Endothelial cell of umbilical vein (primary cell): ENCODE measurements at regions not wholly inside any gene's neighbourhood (a gene's known extent, or its start where the extent isn't known, plus 50 kb on each side); places are given as distances from the start of the nearest gene placed in this dataset.

Experiments used
- CTCF ChIP-seq, 2 donors: IDR thresholded peaks; 1 replicate in 1 of 2; 2 replicates in 1 of 2; pipeline ENCODE4 v1.5.1; 2011; ENCODE audit warnings: low read length in 2 of 2, mild to moderate bottlenecking in 2 of 2, moderate library complexity in 2 of 2, control low read depth in 1 of 2, inconsistent platforms in 1 of 2, low read depth in 1 of 2; ENCODE audit not compliant: insufficient read depth in 1 of 2; ENCODE audit errors: extremely low read depth in 1 of 2
- EZH2 ChIP-seq: IDR thresholded peaks from 2 replicates; pipeline ENCODE4 v1.6.1; 2012; ENCODE audit warnings: borderline replicate concordance, low read depth, mild to moderate bottlenecking, moderate library complexity, low read length, inconsistent platforms; ENCODE audit not compliant: severe bottlenecking
- POLR2A ChIP-seq: IDR thresholded peaks from 2 replicates; pipeline ENCODE4 v1.6.1; 2012; ENCODE audit warnings: low read depth, mild to moderate bottlenecking, control low read depth, low read length

GRCh38 chr2:122411231-122411630 lies 655.8 kb downstream of the TSN start:
- TF ChIP-seq POLR2A (no peak), CTCF (IDR thresholded peaks at IDR 0.05; ENCODE audit: extremely low read depth in 1 of 2, insufficient read depth in 1 of 2, low read depth in 1 of 2, low read length in 2 of 2) (no peak), EZH2 (no peak)
